ENCODE measurements at regions not wholly inside any gene's neighbourhood (a gene's known extent, or its start where the extent isn't known, plus 50 kb on each side); places are given as distances from the start of the nearest gene placed in this dataset.

DNA sequence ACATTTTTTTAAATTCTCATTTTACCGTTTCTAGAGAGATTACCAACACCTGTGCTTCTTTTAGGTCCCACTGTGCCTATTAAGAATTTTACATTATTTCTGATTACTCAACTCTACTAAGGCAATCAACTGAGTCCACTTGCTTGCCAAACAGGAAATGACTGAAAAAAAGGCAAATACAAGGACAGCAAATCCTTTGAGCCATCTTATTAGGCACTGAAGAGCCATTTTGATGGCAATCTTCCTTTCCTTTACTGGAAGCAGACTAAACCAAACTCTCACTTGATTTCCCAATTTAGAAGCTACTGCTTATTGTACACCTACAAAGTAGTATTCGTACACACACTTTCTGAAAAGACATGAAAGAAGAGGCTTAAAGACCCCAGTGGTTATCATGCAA, 121.4 kb upstream of the COL3A1 start:
- TF ChIP-seq, protein P1, sequence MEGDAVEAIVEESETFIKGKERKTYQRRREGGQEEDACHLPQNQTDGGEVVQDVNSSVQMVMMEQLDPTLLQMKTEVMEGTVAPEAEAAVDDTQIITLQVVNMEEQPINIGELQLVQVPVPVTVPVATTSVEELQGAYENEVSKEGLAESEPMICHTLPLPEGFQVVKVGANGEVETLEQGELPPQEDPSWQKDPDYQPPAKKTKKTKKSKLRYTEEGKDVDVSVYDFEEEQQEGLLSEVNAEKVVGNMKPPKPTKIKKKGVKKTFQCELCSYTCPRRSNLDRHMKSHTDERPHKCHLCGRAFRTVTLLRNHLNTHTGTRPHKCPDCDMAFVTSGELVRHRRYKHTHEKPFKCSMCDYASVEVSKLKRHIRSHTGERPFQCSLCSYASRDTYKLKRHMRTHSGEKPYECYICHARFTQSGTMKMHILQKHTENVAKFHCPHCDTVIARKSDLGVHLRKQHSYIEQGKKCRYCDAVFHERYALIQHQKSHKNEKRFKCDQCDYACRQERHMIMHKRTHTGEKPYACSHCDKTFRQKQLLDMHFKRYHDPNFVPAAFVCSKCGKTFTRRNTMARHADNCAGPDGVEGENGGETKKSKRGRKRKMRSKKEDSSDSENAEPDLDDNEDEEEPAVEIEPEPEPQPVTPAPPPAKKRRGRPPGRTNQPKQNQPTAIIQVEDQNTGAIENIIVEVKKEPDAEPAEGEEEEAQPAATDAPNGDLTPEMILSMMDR (IDR thresholded peaks at IDR 0.05), result no peak
- TF ChIP-seq POLR2A (IDR thresholded peaks at IDR 0.05), result no peak

All from testis (tissue), 2 donors.